GM19025 (cell line): ENCODE measurements at regions not wholly inside any gene's neighbourhood (a gene's known extent, or its start where the extent isn't known, plus 50 kb on each side); places are given as distances from the start of the nearest gene placed in this dataset.

Source experiments
- ATAC-seq: cut with Tn5 transposase; IDR thresholded peaks from one replicate; pipeline ENCODE4 v1.9.1; 2021; ENCODE audit warnings: mild to moderate bottlenecking, low read depth, moderate library complexity; ENCODE audit not compliant: unreplicated experiment

GRCh38 chr3:31043184-31043819 is 148.8 kb upstream of the GADL1 start:
- no peak for ATAC-seq

GRCh38 chr3:31047673-31048072 is 153.2 kb upstream of the GADL1 start:
- ATAC-seq, result no peak

- ATAC-seq, result no peak
Observed at GRCh38 chr3:31048143-31048542, 153.7 kb upstream of the GADL1 start.

GRCh38 chr3:31050296-31050695 is 155.8 kb upstream of the GADL1 start:
- no peak for ATAC-seq

GRCh38 chr3:31051226-31051625 is 156.8 kb upstream of the GADL1 start:
- ATAC-seq, result no peak

GRCh38 chr3:31053299-31053698 is 158.8 kb upstream of the GADL1 start:
- no peak for ATAC-seq

- ATAC-seq, result no peak
Observed at GRCh38 chr3:31054032-31054431, 159.6 kb upstream of the GADL1 start.

- no peak for ATAC-seq
Observed at GRCh38 chr3:31055757-31056156, 161.3 kb upstream of the GADL1 start.

GRCh38 chr3:31057891-31058290 is 163.4 kb upstream of the GADL1 start:
- ATAC-seq, result no peak

GRCh38 chr3:31064021-31064420 is 169.6 kb upstream of the GADL1 start:
- ATAC-seq, result no peak

- no peak for ATAC-seq
Observed at GRCh38 chr3:31065765-31066164, 171.3 kb upstream of the GADL1 start.

- ATAC-seq, result no peak
Observed at GRCh38 chr3:31067004-31067403, 172.5 kb upstream of the GADL1 start.

- ATAC-seq, result no peak
Observed at GRCh38 chr3:31075471-31075870, 181.0 kb upstream of the GADL1 start.

GRCh38 chr3:31075876-31076275 is 181.4 kb upstream of the GADL1 start:
- no peak for ATAC-seq

- no peak for ATAC-seq
Observed at GRCh38 chr3:31077021-31077601, 182.7 kb upstream of the GADL1 start.

GRCh38 chr3:31077826-31078225 is 183.4 kb upstream of the GADL1 start:
- ATAC-seq, result no peak

- no peak for ATAC-seq
Observed at GRCh38 chr3:31079689-31080088, 185.2 kb upstream of the GADL1 start.

- ATAC-seq, result no peak
Observed at GRCh38 chr3:31081018-31081662, 186.7 kb upstream of the GADL1 start.

- ATAC-seq, result no peak
Observed at GRCh38 chr3:31086148-31086547, 191.7 kb upstream of the GADL1 start.

- ATAC-seq, result no peak
Observed at GRCh38 chr3:31086698-31087097, 192.2 kb upstream of the GADL1 start.

- no peak for ATAC-seq
Observed at GRCh38 chr3:31091748-31092147, 197.3 kb upstream of the GADL1 start.
